H9 (cell line): ENCODE measurements at regions not wholly inside any gene's neighbourhood (a gene's known extent, or its start where the extent isn't known, plus 50 kb on each side); places are given as distances from the start of the nearest gene placed in this dataset.

Experiments
- DNase-seq: peaks from one replicate; pipeline ENCODE4 v3.0.0-alpha.2; 2017
- H2AFZ ChIP-seq: one replicate; pipeline ENCODE4 v1.6.1; 2013; ENCODE audit warnings: mild to moderate bottlenecking, low read length, control low read depth, moderate library complexity
- H2AK5ac ChIP-seq: 2 replicates; pipeline ENCODE4 v1.6.1; 2013; ENCODE audit warnings: low read length, control low read depth, mixed read lengths; ENCODE audit not compliant: insufficient read length
- H2BK120ac ChIP-seq: one replicate; pipeline ENCODE4 v1.6.1; 2013; ENCODE audit warnings: low read depth, mild to moderate bottlenecking, low read length, control low read depth, inconsistent platforms; ENCODE audit not compliant: poor library complexity, severe bottlenecking
- H2BK12ac ChIP-seq: 2 replicates; pipeline ENCODE4 v1.6.1; 2013; ENCODE audit warnings: low read length, control low read depth, mixed read lengths, low read depth; ENCODE audit not compliant: insufficient read length
- H2BK15ac ChIP-seq: 2 replicates; pipeline ENCODE4 v1.6.1; 2013; ENCODE audit warnings: low read depth, low read length, control low read depth
- H2BK20ac ChIP-seq: one replicate; pipeline ENCODE4 v1.6.1; 2013; ENCODE audit warnings: low read depth, mild to moderate bottlenecking, low read length, control low read depth, inconsistent platforms; ENCODE audit not compliant: poor library complexity, severe bottlenecking
- H2BK5ac ChIP-seq: 2 replicates; pipeline ENCODE4 v1.6.1; 2013; ENCODE audit warnings: low read length, control low read depth, mixed read lengths; ENCODE audit not compliant: insufficient read length
- H3K14ac ChIP-seq: 2 replicates; pipeline ENCODE4 v1.6.1; 2013; ENCODE audit warnings: low read length, control low read depth; ENCODE audit not compliant: insufficient read depth
- H3K18ac ChIP-seq: 2 replicates; pipeline ENCODE4 v1.6.1; 2013; ENCODE audit warnings: low read depth, mild to moderate bottlenecking, mixed read lengths, low read length, control low read depth; ENCODE audit not compliant: insufficient read length
- H3K23ac ChIP-seq: 2 replicates; pipeline ENCODE4 v1.6.1; 2013; ENCODE audit warnings: low read length, control low read depth, mixed read lengths, low read depth; ENCODE audit not compliant: insufficient read length
- H3K23me2 ChIP-seq: 2 replicates; pipeline ENCODE4 v1.6.1; 2013; ENCODE audit warnings: low read depth, mild to moderate bottlenecking, mixed read lengths, low read length, control low read depth; ENCODE audit not compliant: insufficient read length, poor library complexity, severe bottlenecking
- H3K27ac ChIP-seq: 2 replicates; pipeline ENCODE4 v1.5.1; 2013; ENCODE audit warnings: low read length, control low read depth, mixed read lengths, low read depth; ENCODE audit not compliant: insufficient read length
- H3K27me3 ChIP-seq: 2 replicates; pipeline ENCODE4 v1.6.1; 2013; ENCODE audit warnings: low read length, control low read depth, inconsistent platforms; ENCODE audit not compliant: insufficient read depth
- H3K4ac ChIP-seq: 2 replicates; pipeline ENCODE4 v1.6.1; 2013; ENCODE audit warnings: low read depth, mild to moderate bottlenecking, control low read depth, inconsistent platforms, low read length, moderate library complexity
- H3K4me1 ChIP-seq: 2 replicates; pipeline ENCODE4 v1.6.1; 2013; ENCODE audit warnings: low read length, control low read depth, inconsistent platforms; ENCODE audit not compliant: insufficient read depth
- H3K4me2 ChIP-seq: 2 replicates; pipeline ENCODE4 v1.6.1; 2013; ENCODE audit warnings: low read length, control low read depth, mixed read lengths; ENCODE audit not compliant: insufficient read length, insufficient read depth
- H3K56ac ChIP-seq: 2 replicates; pipeline ENCODE4 v1.6.1; 2013; ENCODE audit warnings: low read depth, mild to moderate bottlenecking, mixed read lengths, low read length, control low read depth; ENCODE audit not compliant: insufficient read length
- H3K79me1 ChIP-seq: 2 replicates; pipeline ENCODE4 v1.6.1; 2013; ENCODE audit warnings: low read depth, mild to moderate bottlenecking, moderate library complexity, low read length, control low read depth, inconsistent platforms; ENCODE audit not compliant: insufficient read depth, poor library complexity, severe bottlenecking
- H3K79me2 ChIP-seq: 2 replicates; pipeline ENCODE4 v1.6.1; 2013; ENCODE audit warnings: low read length, control low read depth, inconsistent platforms; ENCODE audit not compliant: insufficient read depth
- H3K9ac ChIP-seq: 2 replicates; pipeline ENCODE4 v1.6.1; 2013; ENCODE audit warnings: low read length, control low read depth, mixed read lengths; ENCODE audit not compliant: insufficient read length; ENCODE audit errors: extremely low read depth
- H3K9me3 ChIP-seq: one replicate; pipeline ENCODE4 v1.6.1; 2013; ENCODE audit warnings: low read depth, low read length, inconsistent platforms; ENCODE audit not compliant: control insufficient read depth
- H3T11ph ChIP-seq: one replicate; pipeline ENCODE4 v1.6.1; 2013; ENCODE audit warnings: mild to moderate bottlenecking, low read length, control low read depth, inconsistent platforms
- H4K20me1 ChIP-seq: one replicate; pipeline ENCODE4 v1.6.1; 2013; ENCODE audit not compliant: control insufficient read depth, insufficient read length, insufficient read depth
- H4K5ac ChIP-seq: 2 replicates; pipeline ENCODE4 v1.6.1; 2013; ENCODE audit warnings: low read depth, mild to moderate bottlenecking, mixed read lengths, low read length, control low read depth; ENCODE audit not compliant: insufficient read length
- H4K8ac ChIP-seq: replicated peaks from 2 replicates; pipeline ENCODE4 v1.6.1; 2013; ENCODE audit warnings: low read length, control low read depth, mixed read lengths, low read depth; ENCODE audit not compliant: insufficient read length
- H4K91ac ChIP-seq: 2 replicates; pipeline ENCODE4 v1.6.1; 2013; ENCODE audit warnings: low read depth, mild to moderate bottlenecking, moderate library complexity, mixed read lengths, low read length, control low read depth; ENCODE audit not compliant: insufficient read length
- H3K27ac Mint-ChIP-seq, 3 experiments: 2 replicates in 2 of 3; 3 replicates in 1 of 3; pipeline ENCODE4 v1.8.0; 2020 to 2021; ENCODE audit warnings: mixed read lengths in 3 of 3, mild to moderate bottlenecking in 1 of 3, moderate library complexity in 1 of 3
- H3K27me3 Mint-ChIP-seq: 2 replicates; pipeline ENCODE4 v1.8.0; 2021; ENCODE audit warnings: low read depth, mild to moderate bottlenecking, moderate library complexity, mixed read lengths
- H3K36me3 Mint-ChIP-seq, 3 experiments: 2 replicates in 2 of 3; 3 replicates in 1 of 3; pipeline ENCODE4 v1.8.0; 2020 to 2021; ENCODE audit warnings: low read depth in 3 of 3, mixed read lengths in 3 of 3; ENCODE audit not compliant: insufficient read depth in 1 of 3
- H3K4me1 Mint-ChIP-seq, 2 experiments: 2 replicates each; pipeline ENCODE4 v1.8.0; 2020; ENCODE audit warnings: mixed read lengths in 2 of 2
- H3K4me3 Mint-ChIP-seq, 2 experiments: 2 replicates in 1 of 2; 3 replicates in 1 of 2; pipeline ENCODE4 v1.8.0; 2020 to 2021; ENCODE audit warnings: mild to moderate bottlenecking in 2 of 2, mixed read lengths in 2 of 2, moderate library complexity in 1 of 2
- H3K9me3 Mint-ChIP-seq, 2 experiments: 2 replicates in 1 of 2; 3 replicates in 1 of 2; pipeline ENCODE4 v1.8.0; 2020; ENCODE audit warnings: mild to moderate bottlenecking in 2 of 2, mixed read lengths in 2 of 2, moderate library complexity in 1 of 2
- WGBS: extraction: QIAGEN DNeasy Blood & Tissue Kit; methylation state at CpG from one replicate; pipeline ENCODE4 v1.1.7; 2013; ENCODE audit warnings: missing lambda C conversion rate, low lambda C conversion rate, mixed read lengths; ENCODE audit not compliant: insufficient read length; ENCODE audit errors: extremely low coverage; 5-methylcytosine and 5-hydroxymethylcytosine counted together
- TF ChIP-seq, protein P1 (sequence below): fragments of 200-600 bp; sonication (generic); conservative IDR thresholded peaks from 3 replicates; pipeline ENCODE4 v1.8.0; 2021; ENCODE audit warnings: antibody characterized with exemption, mild to moderate bottlenecking

DNA sequence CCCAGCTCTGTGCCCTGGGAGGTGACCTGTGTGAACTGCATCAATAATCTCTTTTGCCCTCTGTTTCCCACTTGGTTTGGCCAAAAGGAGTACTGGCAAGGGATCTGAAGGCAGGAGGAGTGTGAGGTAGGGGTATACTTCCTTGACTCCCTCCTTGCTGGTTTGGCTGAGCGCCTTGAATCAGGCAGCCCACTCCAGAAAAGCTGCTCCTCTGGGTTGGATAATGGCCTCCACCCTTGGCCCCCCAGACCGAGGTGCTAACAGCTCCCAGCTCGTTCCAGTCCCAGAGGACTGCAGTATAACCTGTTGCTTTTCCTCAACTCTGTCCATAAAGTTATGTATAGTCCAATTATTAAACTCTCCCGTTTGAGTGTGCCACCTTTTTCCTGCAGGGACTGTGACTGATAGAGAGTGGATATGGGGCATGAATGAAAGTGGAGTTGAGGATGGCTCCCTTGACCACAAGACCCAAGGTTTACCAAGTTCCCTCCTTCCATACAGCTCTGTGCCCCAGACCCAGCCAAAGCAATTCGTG is 88.2 kb upstream of the HAND1 start:
- Histone ChIP-seq H2BK15ac (no peak overlapping the region), H3K23ac (no peak overlapping the region), H4K8ac (no peak overlapping the region), H3K56ac (no peak overlapping the region), H2AK5ac (no peak overlapping the region), H3K23me2 (no peaks in the 10 kb centered on the region), H2BK5ac (no peak overlapping the region), H3K79me1 (no peaks in the 10 kb centered on the region), H2BK120ac (no peak overlapping the region), H3K27me3 (no peaks in the 10 kb centered on the region), H4K5ac (no peak overlapping the region), H3T11ph (no peak overlapping the region), H3K18ac (no peak overlapping the region), H3K9ac (no peak overlapping the region), H2AFZ (no peak overlapping the region), H3K79me2 (no peaks in the 10 kb centered on the region), H4K20me1 (no peaks in the 10 kb centered on the region), H2BK12ac (no peak overlapping the region), H3K27ac (no peak overlapping the region), H3K4me1 (no peaks in the 10 kb centered on the region), H4K91ac (no peak overlapping the region), H3K4me2 (no peak overlapping the region), H3K4ac (no peak overlapping the region), H3K14ac (no peak overlapping the region), H2BK20ac (no peak overlapping the region), H3K9me3 (no peaks in the 10 kb centered on the region)
- WGBS: no CpG with 5 or more reads among the region's 5 CpGs
- no peak for DNase-seq
- Mint-ChIP-seq H3K27me3 (peaks cover 3% of the 10 kb centered on the region), H3K36me3 (no peaks in the 10 kb centered on the region), H3K27ac (no peak overlapping the region), H3K4me1 (peaks cover 7 to 10% of the 10 kb centered on the region in 2 experiments), H3K4me3 (no peak overlapping the region), H3K9me3 (no peaks in the 10 kb centered on the region)
- TF ChIP-seq, protein P1, sequence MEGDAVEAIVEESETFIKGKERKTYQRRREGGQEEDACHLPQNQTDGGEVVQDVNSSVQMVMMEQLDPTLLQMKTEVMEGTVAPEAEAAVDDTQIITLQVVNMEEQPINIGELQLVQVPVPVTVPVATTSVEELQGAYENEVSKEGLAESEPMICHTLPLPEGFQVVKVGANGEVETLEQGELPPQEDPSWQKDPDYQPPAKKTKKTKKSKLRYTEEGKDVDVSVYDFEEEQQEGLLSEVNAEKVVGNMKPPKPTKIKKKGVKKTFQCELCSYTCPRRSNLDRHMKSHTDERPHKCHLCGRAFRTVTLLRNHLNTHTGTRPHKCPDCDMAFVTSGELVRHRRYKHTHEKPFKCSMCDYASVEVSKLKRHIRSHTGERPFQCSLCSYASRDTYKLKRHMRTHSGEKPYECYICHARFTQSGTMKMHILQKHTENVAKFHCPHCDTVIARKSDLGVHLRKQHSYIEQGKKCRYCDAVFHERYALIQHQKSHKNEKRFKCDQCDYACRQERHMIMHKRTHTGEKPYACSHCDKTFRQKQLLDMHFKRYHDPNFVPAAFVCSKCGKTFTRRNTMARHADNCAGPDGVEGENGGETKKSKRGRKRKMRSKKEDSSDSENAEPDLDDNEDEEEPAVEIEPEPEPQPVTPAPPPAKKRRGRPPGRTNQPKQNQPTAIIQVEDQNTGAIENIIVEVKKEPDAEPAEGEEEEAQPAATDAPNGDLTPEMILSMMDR: no peak
